Thymus (tissue), 11 donors: ENCODE measurements at regions not wholly inside any gene's neighbourhood (a gene's known extent, or its start where the extent isn't known, plus 50 kb on each side); places are given as distances from the start of the nearest gene placed in this dataset.

Experiments
- DNase-seq, 9 donors: peaks; one replicate each; pipeline ENCODE4 v3.0.0-alpha.2; 2013; ENCODE audit warnings: low spot score in 9 of 9, low read depth in 6 of 9, missing footprints in 1 of 9
- H3K27ac ChIP-seq, 2 donors: one replicate each; pipeline ENCODE4 v1.5.1; 2013; ENCODE audit warnings: control low read depth in 1 of 2, low read depth in 1 of 2, low read length in 1 of 2, mild to moderate bottlenecking in 1 of 2, moderate library complexity in 1 of 2
- H3K27me3 ChIP-seq, 2 donors: one replicate each; pipeline ENCODE4 v1.5.1; 2013; ENCODE audit warnings: low read length in 1 of 2; ENCODE audit not compliant: control insufficient read depth in 2 of 2, insufficient read depth in 1 of 2
- H3K36me3 ChIP-seq, 2 donors: one replicate each; pipeline ENCODE4 v1.5.1; 2013; ENCODE audit warnings: low read length in 1 of 2, mild to moderate bottlenecking in 1 of 2, moderate library complexity in 1 of 2; ENCODE audit not compliant: control insufficient read depth in 2 of 2, insufficient read depth in 2 of 2
- H3K4me1 ChIP-seq, 2 donors: one replicate each; pipeline ENCODE4 v1.5.1; 2013; ENCODE audit warnings: low read length in 2 of 2; ENCODE audit not compliant: control insufficient read depth in 2 of 2, insufficient read depth in 2 of 2
- H3K4me3 ChIP-seq, 2 donors: one replicate each; pipeline ENCODE4 v1.5.1; 2013; ENCODE audit warnings: low read length in 2 of 2, control low read depth in 1 of 2, mild to moderate bottlenecking in 1 of 2
- H3K9me3 ChIP-seq, 2 donors: one replicate each; pipeline ENCODE4 v1.5.1; 2013; ENCODE audit warnings: low read length in 1 of 2, mild to moderate bottlenecking in 1 of 2; ENCODE audit not compliant: control insufficient read depth in 2 of 2, insufficient read depth in 1 of 2
- WGBS: extraction: QIAGEN DNeasy Blood & Tissue Kit; methylation state at CpG from one replicate; pipeline ENCODE4 v1.1.7; 2013; 5-methylcytosine and 5-hydroxymethylcytosine counted together
- donor health status: healthy.

GRCh38 chr7:54159088-54159487 lies 383.1 kb upstream of the VSTM2A start:
- no peak for DNase-seq
- Histone ChIP-seq H3K27ac (no peak overlapping the region), H3K27me3 (no peaks in the 10 kb centered on the region), H3K36me3 (no peaks in the 10 kb centered on the region), H3K4me1 (no peaks in the 10 kb centered on the region), H3K9me3 (peaks cover 0 to 1% of the 10 kb centered on the region in 2 donors), H3K4me3 (no peak overlapping the region)
- 74% methylated on average over 2 of the region's 2 CpGs for WGBS

DNA sequence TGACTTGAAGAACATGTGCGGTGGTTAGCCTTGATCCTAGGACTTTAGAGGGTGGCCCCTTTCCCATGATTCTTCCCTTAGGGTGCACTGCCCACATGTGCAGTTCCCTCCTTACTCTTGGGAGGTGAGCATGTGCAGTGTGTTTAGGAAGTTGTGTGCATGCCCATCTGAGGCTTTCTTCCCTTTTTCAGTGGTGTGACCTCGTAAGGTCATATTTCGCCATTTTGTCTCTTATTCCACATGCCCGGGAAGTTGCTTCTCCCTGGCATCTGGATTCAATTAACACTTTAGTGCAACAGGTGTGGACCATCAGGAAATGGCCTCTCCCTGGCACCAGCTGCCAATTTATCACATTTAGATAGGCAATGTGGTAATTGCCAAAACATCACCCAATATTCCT lies 380.6 kb upstream of the VSTM2A start:
- DNase-seq, result no peak
- 93% methylated on average over 4 of the region's 4 CpGs for WGBS
- Histone ChIP-seq H3K27ac (no peak overlapping the region), H3K27me3 (no peaks in the 10 kb centered on the region), H3K4me3 (no peak overlapping the region), H3K36me3 (no peaks in the 10 kb centered on the region), H3K4me1 (no peaks in the 10 kb centered on the region), H3K9me3 (peaks cover 0 to 1% of the 10 kb centered on the region in 2 donors)

DNA sequence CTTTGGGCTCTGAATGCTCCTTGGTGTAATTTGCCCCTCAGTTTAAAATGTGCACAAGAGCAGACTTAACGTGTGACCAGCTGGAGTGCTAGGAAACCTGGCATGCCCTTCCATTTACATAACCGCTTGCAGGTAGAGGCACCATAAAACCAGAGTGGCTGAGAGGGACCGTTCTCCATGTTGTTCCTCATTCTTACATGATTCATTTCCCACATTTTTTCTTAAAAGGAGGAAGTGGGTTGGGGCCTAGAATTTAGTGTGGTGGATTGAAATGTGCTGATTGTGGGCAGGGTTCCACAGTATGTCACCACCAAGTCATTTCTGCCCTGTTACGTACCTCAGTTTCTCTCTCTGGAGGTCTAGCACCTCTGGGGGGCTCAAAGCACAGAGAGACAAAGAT lies 375.8 kb upstream of the VSTM2A start:
- Histone ChIP-seq H3K36me3 (no peaks in the 10 kb centered on the region), H3K4me1 (no peaks in the 10 kb centered on the region), H3K4me3 (no peak overlapping the region), H3K27me3 (no peaks in the 10 kb centered on the region), H3K9me3 (peaks cover 0 to 1% of the 10 kb centered on the region in 2 donors), H3K27ac (no peak overlapping the region)
- no peak for DNase-seq
- 61% methylated on average over 4 of the region's 4 CpGs for WGBS

DNA sequence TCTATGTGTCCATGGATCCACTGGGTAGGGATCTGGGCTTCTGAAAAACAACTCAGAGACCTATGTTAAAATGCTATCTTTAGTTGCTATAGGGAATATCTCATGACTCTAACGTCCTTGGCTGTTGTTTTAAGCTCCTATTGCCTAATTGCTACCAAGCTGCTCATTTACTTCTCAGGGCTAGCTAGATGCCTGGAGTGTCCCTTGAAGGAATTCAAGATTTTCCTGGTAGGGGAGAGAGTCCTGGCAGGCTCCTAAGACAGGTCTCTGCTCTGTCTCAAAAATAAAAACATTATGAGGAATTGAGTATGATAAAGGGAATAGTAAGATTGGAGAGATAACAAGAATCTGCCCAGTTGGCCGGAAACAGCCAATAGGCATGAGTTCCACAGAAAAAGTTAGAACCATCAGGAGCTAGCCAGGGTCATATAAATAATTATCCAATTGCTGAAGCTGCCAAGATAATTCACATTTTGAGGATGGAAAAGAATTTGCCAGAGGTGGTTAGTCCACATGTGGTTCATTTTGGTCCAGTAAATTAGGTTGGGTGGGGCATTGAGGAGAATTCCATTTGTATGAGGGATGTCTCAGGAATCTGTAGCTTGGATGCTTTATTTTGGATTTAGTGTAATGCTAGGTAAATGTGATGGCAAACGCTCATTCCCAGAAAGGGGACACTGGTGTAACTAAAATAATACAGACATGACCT lies 362.7 kb upstream of the VSTM2A start:
- no peak for DNase-seq
- WGBS, result 83% methylated on average over 3 of the region's 3 CpGs
- H3K4me3 ChIP-seq, result no peak overlapping the region
- no peak overlapping the region for H3K27ac ChIP-seq
- H3K36me3 ChIP-seq, result no peaks in the 10 kb centered on the region
- peaks cover 0 to 3% of the 10 kb centered on the region in 2 donors for H3K9me3 ChIP-seq
- no peaks in the 10 kb centered on the region for H3K27me3 ChIP-seq
- no peaks in the 10 kb centered on the region for H3K4me1 ChIP-seq

- Histone ChIP-seq H3K27me3 (no peaks in the 10 kb centered on the region), H3K36me3 (no peaks in the 10 kb centered on the region), H3K27ac (no peak overlapping the region), H3K4me1 (no peaks in the 10 kb centered on the region), H3K9me3 (peaks cover 0 to 3% of the 10 kb centered on the region in 2 donors), H3K4me3 (no peak overlapping the region)
- 92% methylated on average over 2 of the region's 2 CpGs for WGBS
- no peak for DNase-seq
Measured at GRCh38 chr7:54180796-54181195, 361.4 kb upstream of the VSTM2A start.

- DNase-seq, result no peak
- Histone ChIP-seq H3K4me3 (no peak overlapping the region), H3K9me3 (peaks cover 0 to 3% of the 10 kb centered on the region in 2 donors), H3K4me1 (no peaks in the 10 kb centered on the region), H3K36me3 (no peaks in the 10 kb centered on the region), H3K27ac (no peak overlapping the region), H3K27me3 (no peaks in the 10 kb centered on the region)
- 67% methylated on average over 2 of the region's 2 CpGs for WGBS
Measured at GRCh38 chr7:54183055-54183454, 359.1 kb upstream of the VSTM2A start.

DNA sequence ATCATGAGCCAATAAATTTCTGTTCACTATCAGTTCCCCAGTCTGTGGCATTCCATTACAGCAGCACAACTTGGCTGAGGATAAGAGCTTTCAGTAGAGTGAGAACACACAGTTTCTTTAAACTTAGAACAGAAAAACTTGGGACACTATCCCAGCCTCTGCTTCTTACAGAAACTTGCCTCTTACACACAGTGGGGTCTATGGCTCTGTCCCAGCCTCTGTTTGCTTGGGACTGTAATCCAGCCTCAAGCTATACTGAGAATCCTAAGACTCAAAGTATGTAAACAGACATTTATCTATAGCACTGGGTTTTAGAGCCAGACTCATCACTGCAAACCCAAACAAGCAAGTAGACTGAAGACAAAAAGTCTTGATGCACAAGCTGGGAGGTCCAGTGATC lies 355.8 kb upstream of the VSTM2A start:
- DNase-seq, result no peak

GRCh38 chr7:54187886-54188685 lies 354.1 kb upstream of the VSTM2A start:
- H3K4me1 ChIP-seq, result no peaks in the 10 kb centered on the region
- H3K27me3 ChIP-seq, result no peaks in the 10 kb centered on the region
- no peaks in the 10 kb centered on the region for H3K36me3 ChIP-seq
- WGBS, result 88% methylated on average over 8 of the region's 8 CpGs
- H3K27ac ChIP-seq, result no peak overlapping the region
- no peaks in the 10 kb centered on the region for H3K9me3 ChIP-seq
- DNase-seq, result no peak
- H3K4me3 ChIP-seq, result no peak overlapping the region

More for the DNA sequence above, 355.8 kb upstream of the VSTM2A start:
- no peak overlapping the region for H3K27ac ChIP-seq
- H3K27me3 ChIP-seq, result no peaks in the 10 kb centered on the region
- H3K36me3 ChIP-seq, result no peaks in the 10 kb centered on the region
- no peak overlapping the region for H3K4me3 ChIP-seq
- no peaks in the 10 kb centered on the region for H3K4me1 ChIP-seq
- H3K9me3 ChIP-seq, result peaks cover 0 to 2% of the 10 kb centered on the region in 2 donors

DNA sequence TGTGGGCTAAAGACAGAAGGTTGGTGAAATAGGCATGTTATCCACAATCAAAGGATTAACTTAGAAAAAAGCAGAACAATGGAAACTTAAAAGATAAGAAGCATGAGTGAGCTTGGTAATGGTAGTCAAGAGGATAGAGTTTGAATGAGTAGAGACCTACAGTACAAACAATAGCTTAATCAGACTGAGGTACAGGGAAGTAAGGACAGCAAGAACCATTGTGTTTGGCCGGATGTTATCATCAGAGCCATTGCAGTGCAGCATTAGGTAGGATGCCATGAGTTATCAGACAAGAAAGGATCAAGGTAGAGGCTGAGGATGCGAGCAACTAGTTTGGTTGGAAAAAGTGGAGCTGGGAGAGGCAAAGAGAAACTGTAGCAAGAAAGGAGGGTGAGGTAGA lies 353.3 kb upstream of the VSTM2A start:
- DNase-seq, result no peak
- no peaks in the 10 kb centered on the region for H3K9me3 ChIP-seq
- no peaks in the 10 kb centered on the region for H3K36me3 ChIP-seq
- H3K27me3 ChIP-seq, result no peaks in the 10 kb centered on the region
- no peak overlapping the region for H3K4me3 ChIP-seq
- no peak overlapping the region for H3K27ac ChIP-seq
- no peaks in the 10 kb centered on the region for H3K4me1 ChIP-seq
- WGBS, result 88% methylated on average over 2 of the region's 2 CpGs
